BLaER1 treated with 17β-estradiol and CSF1 and Interleukin-3, amounts not matched to agents 10 nM and 100 nM (cell line): ENCODE measurements at regions not wholly inside any gene's neighbourhood (a gene's known extent, or its start where the extent isn't known, plus 50 kb on each side); places are given as distances from the start of the nearest gene placed in this dataset.
A peak's percentile ranks its signal among the peaks of the same experiment; 100 is the strongest.
"Not testable (repeated sequence)": the region's sequence is repeated elsewhere in the genome, so short reads cannot be mapped to it uniquely, and the experiment has no call there.

Source experiments
- H3K27ac ChIP-seq, 11 experiments: shearing (Covaris generic); formaldehyde crosslinking; 2 replicates each; pipeline ENCODE4 v1.8.1; 2022
- H3K27me3 ChIP-seq, 11 experiments: shearing (Covaris generic); formaldehyde crosslinking; 2 replicates each; pipeline ENCODE4 v1.8.1; 2022
- H3K36me3 ChIP-seq, 11 experiments: shearing (Covaris generic); formaldehyde crosslinking; 2 replicates each; pipeline ENCODE4 v1.8.1; 2022
- H3K4me1 ChIP-seq, 10 experiments: shearing (Covaris generic); formaldehyde crosslinking; 2 replicates each; pipeline ENCODE4 v1.8.1; 2022
- H3K4me2 ChIP-seq, 11 experiments: shearing (Covaris generic); formaldehyde crosslinking; 2 replicates each; pipeline ENCODE4 v1.8.1; 2022
- H3K4me3 ChIP-seq, 10 experiments: shearing (Covaris generic); formaldehyde crosslinking; 2 replicates each; pipeline ENCODE4 v1.8.1; 2022
- H3K9ac ChIP-seq, 11 experiments: shearing (Covaris generic); formaldehyde crosslinking; 2 replicates each; pipeline ENCODE4 v1.8.1; 2022
- H3K9me3 ChIP-seq, 11 experiments: shearing (Covaris generic); formaldehyde crosslinking; replicated peaks in 1 of 11; 2 replicates each; pipeline ENCODE4 v1.8.1; 2022
- H4K20me1 ChIP-seq, 11 experiments: shearing (Covaris generic); formaldehyde crosslinking; 2 replicates each; pipeline ENCODE4 v1.8.1; 2022
- Cebpa-rat ChIP-seq, 11 experiments: shearing (Covaris generic); IDR thresholded peaks; 2 replicates each; pipeline ENCODE4 v1.8.1; 2022

DNA sequence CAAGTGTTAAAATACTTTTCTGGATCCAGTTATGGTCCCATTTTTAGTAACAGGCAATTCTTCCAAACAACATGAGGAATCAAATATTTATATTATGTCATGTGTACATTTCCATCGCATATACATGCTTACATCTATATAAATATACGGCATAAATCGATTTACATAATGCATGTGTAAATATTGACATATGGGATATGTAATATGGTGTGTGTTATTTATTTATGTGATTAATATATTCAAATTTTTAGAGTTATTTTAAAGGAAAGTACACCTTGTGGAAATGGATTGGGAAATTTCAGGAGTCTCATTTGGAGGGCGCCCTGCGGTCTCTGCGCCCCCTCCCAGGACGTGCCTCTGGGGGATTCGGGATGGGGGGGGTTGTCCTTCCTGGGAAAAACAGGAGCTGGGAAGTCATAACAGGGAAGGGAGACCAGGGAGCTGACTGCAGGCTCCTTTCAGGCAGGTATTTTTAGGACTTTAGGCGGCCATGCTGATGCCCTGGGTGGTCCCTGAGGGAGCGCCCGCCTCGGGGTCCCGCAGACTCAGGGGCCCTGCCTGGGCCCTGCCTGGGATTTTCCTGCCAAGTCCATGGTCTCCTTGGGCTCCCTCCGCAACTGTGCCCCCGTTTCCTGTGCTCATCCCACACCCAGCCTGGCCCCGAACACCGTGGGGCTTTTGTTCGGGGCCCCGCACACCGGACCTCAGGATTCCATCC is 82.7 kb upstream of the SFSWAP start:
- H3K4me3 ChIP-seq, result peak overlapping the region in 2 of 10 experiments; percentile 2 to 22; a peak in 2 of 20 replicates
- peaks cover 4 to 43% (median 37%) of the 10 kb centered on the region in 11 experiments for H3K9me3 ChIP-seq
- H3K27ac ChIP-seq, result peak overlapping the region in 7 of 11 experiments; percentile 49 to 74 (median 67); a peak in 11 of 22 replicates
- H3K9ac ChIP-seq, result no peak overlapping the region
- peaks cover 0 to 4% (median 0%) of the 10 kb centered on the region in 11 experiments; a peak in 1 of 22 replicates for H4K20me1 ChIP-seq
- H3K4me2 ChIP-seq, result peak overlapping the region; percentile 11 to 51 (median 37); a peak in 16 of 22 replicates
- no peaks in the 10 kb centered on the region for H3K36me3 ChIP-seq
- H3K4me1 ChIP-seq, result peaks cover 7 to 29% (median 23%) of the 10 kb centered on the region in 10 experiments
- no peak for TF ChIP-seq Cebpa-rat (IDR thresholded peaks at IDR 0.05)
- peaks cover 19 to 69% (median 39%) of the 10 kb centered on the region in 11 experiments; a peak in 21 of 22 replicates for H3K27me3 ChIP-seq

DNA sequence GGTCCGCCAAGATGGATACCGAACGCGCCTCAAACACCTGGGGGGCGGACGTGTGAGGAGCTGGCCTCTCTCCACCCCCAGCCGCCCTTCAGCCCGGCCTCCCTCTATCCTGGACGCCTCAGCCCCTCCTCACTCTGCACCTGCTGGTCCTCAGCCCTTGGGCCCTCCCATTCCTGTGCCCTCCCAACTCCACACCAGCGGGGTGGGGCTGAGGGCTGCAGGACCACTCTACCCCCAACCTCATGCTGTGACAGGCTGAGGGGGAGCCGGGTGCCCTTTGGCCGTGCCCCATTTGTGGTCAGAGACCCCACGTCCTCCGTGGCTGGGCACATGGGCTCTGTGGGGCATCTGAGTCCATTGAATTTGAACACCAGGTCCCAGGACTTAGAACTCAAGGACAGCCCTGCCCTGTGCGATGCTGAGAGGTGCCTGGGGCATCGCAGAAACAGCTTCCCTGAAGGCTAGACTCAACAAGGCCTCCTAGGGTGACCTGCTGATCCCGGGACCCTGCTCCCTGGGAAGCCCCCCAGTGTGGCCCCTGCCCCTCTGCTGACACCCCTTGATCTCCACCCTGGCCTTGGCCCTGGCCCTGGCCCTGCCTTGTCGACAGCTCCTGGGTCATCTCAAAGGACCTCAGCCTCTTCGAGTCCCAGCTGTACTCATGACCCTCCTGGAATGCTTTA is 82.0 kb upstream of the SFSWAP start:
- Histone ChIP-seq H3K9ac (no peak overlapping the region), H3K27me3 (peaks cover 19 to 63% (median 36%) of the 10 kb centered on the region in 11 experiments; a peak in 21 of 22 replicates), H3K27ac (no peak overlapping the region)

DNA sequence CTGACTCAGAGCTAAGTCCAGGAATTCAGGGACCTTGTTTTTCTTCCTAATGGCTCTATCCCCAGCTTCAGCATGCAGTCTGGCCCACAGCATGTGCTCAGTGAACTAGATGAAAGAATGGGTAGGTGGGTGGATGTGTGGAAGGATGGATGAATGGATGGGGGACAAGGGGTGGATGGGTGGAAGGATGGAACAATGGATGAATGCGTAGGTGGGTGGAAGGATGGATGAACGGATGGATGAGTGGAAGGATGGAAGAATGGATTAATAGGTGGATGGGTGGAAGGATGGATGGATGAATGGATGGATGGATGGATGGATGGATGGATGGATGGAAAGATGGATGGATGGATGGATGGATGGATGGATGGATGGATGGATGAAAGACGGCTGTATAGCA is 79.7 kb upstream of the SFSWAP start:
- H4K20me1 ChIP-seq, result peaks cover 0 to 4% (median 0%) of the 10 kb centered on the region in 11 experiments; a peak in 1 of 22 replicates
- no peak overlapping the region for H3K27ac ChIP-seq
- no peak overlapping the region for H3K4me3 ChIP-seq
- H3K4me2 ChIP-seq, result no peak overlapping the region
- H3K9ac ChIP-seq, result no peak overlapping the region
- peaks cover 8 to 26% (median 14%) of the 10 kb centered on the region in 10 experiments; a peak in 18 of 20 replicates for H3K4me1 ChIP-seq
- peaks cover 4 to 31% (median 24%) of the 10 kb centered on the region in 11 experiments for H3K9me3 ChIP-seq
- no peak for TF ChIP-seq Cebpa-rat (IDR thresholded peaks at IDR 0.05)
- peaks cover 7 to 56% (median 18%) of the 10 kb centered on the region in 11 experiments; a peak in 19 of 22 replicates for H3K27me3 ChIP-seq
- no peaks in the 10 kb centered on the region for H3K36me3 ChIP-seq

More for the DNA sequence above, 82.0 kb upstream of the SFSWAP start:
- Histone ChIP-seq H3K4me2 (peak overlapping the region in 9 of 11 experiments; percentile 14 to 51 (median 39); a peak in 14 of 22 replicates), H3K9me3 (peaks cover 4 to 43% (median 37%) of the 10 kb centered on the region in 11 experiments), H4K20me1 (peaks cover 0 to 4% (median 0%) of the 10 kb centered on the region in 11 experiments; a peak in 1 of 22 replicates), H3K4me3 (peak overlapping the region in 1 of 10 experiments; percentile 22; a peak in 1 of 20 replicates), H3K4me1 (peaks cover 10 to 28% (median 22%) of the 10 kb centered on the region in 10 experiments), H3K36me3 (no peaks in the 10 kb centered on the region)
- no peak for TF ChIP-seq Cebpa-rat (IDR thresholded peaks at IDR 0.05)

DNA sequence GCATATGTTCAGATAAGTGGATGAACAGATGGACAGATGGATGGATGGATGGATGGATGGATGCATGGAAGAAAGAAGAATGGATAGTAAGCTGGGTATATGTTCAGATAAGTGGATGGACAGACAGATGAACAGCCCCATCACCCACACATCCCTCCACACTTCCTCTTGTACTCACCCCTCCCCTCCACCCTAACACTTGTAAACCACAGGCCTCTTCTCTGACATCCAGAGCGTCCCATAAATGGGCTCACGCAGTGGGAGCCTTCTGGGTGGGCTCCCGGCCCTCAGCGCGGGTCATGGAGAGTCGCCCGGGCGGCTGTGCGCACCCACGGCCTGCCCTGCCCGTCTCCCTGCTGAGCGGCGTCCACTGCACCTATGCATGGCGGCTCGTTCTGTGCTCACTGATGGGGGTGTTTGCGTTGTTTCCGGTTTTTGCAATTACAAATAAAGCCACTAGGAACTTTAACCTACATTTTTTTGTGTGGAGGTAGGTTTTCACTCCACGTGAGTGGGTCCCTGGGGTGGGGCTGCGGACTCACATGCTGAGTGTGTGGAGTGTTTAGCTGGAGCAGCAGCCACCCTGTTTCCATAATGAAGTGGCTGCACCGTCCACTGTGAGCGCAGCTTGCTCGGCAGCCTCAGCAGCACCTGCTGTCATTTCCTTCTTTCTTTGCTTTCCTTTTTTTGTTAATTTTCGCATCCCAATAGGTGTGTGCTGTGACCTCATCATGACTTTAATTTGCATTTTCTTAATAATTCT is 78.8 kb upstream of the SFSWAP start:
- Histone ChIP-seq H3K27me3 (peaks cover 7 to 57% (median 18%) of the 10 kb centered on the region in 11 experiments; a peak in 19 of 22 replicates), H3K4me1 (peaks cover 8 to 26% (median 14%) of the 10 kb centered on the region in 10 experiments; a peak in 18 of 20 replicates), H3K9me3 (peaks cover 2 to 25% (median 19%) of the 10 kb centered on the region in 11 experiments)
- H3K4me3 ChIP-seq, H3K9ac ChIP-seq, H3K27ac ChIP-seq, H4K20me1 ChIP-seq, H3K4me2 ChIP-seq, H3K36me3 ChIP-seq: not testable (repeated sequence)

DNA sequence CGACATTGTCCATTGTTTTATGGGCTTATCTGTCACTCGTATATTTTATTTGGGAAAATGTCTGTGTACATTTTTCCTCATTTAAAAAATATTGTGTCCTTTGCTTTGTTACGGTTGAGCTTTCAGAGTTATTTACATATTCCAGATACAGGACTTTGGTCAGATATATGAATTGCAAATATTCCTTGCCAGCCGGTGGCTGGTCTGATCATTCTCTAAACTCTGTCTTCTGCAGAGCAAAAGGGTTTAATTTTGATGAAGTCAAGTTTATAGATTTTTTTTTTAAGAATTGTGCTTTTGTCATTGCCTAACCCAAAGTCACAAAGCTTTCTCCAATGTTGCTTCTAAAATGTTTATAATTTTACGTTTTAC is 78.3 kb upstream of the SFSWAP start:
- H3K9me3 ChIP-seq, result peaks cover 0 to 20% (median 15%) of the 10 kb centered on the region in 11 experiments; a peak in 18 of 22 replicates
- not testable (repeated sequence) for H3K9ac ChIP-seq, H3K4me2 ChIP-seq, H3K4me3 ChIP-seq, H3K36me3 ChIP-seq, H3K27ac ChIP-seq, H4K20me1 ChIP-seq
- peaks cover 8 to 25% (median 13%) of the 10 kb centered on the region in 10 experiments; a peak in 18 of 20 replicates for H3K4me1 ChIP-seq
- peaks cover 7 to 57% (median 18%) of the 10 kb centered on the region in 11 experiments; a peak in 18 of 22 replicates for H3K27me3 ChIP-seq

DNA sequence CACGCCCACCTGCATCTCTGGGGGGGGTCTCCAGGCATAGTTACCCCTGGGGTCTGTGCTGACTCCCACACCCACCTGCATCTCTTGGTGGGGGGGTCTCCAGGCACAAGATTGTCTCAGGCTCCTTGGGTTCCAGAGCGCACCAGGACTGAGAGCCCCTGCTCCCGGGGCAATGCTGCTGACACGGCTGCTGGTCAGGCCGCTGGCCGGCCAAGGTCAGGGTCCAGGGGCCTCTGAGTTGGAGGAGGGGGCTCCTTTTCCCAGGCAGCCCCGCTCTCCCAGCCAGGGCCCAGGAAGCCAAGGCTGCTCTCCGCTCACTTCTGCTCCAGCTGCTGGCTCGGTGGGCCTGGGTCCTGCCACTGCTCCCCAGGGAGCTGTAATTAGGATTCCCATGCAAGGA is 77.3 kb upstream of the SFSWAP start:
- Histone ChIP-seq H3K4me1 (peaks cover 3 to 19% (median 5%) of the 10 kb centered on the region in 10 experiments; a peak in 17 of 20 replicates), H3K27me3 (peaks cover 7 to 52% (median 17%) of the 10 kb centered on the region in 11 experiments; a peak in 18 of 22 replicates), H3K4me2 (peak overlapping the region in 5 of 11 experiments; percentile 5 to 43 (median 29); a peak in 4 of 22 replicates)
- H3K9me3 ChIP-seq, H3K9ac ChIP-seq, H3K4me3 ChIP-seq, H4K20me1 ChIP-seq, H3K36me3 ChIP-seq, H3K27ac ChIP-seq: not testable (repeated sequence)

DNA sequence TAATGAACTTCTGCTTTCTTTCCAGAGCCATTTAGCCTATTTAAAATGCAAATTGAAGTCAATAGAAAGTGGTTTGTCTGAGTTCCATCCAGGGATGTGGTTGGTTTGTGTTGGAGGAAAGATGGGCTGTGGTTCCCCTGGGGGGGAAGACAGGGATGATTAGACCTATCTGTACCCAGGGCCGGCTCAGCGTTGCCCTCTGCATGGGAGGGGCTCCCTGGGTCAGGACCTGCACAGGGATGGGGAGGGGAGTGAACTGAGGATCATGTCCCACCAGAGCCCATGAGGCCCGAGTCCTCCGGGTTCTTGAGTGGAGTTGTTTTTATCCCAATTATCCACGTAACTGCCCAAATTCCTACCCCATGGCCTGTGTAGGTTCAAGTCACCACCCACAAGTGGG is 76.9 kb upstream of the SFSWAP start:
- peak overlapping the region in 5 of 11 experiments; percentile 5 to 43 (median 29); a peak in 4 of 22 replicates for H3K4me2 ChIP-seq
- peaks cover 0 to 15% (median under 1%) of the 10 kb centered on the region in 10 experiments; a peak in 10 of 20 replicates for H3K4me1 ChIP-seq
- no peak overlapping the region for H3K4me3 ChIP-seq
- H3K36me3 ChIP-seq, result no peaks in the 10 kb centered on the region
- peaks cover 0 to 6% (median 2%) of the 10 kb centered on the region in 11 experiments; a peak in 14 of 22 replicates for H3K9me3 ChIP-seq
- H4K20me1 ChIP-seq, result no peaks in the 10 kb centered on the region
- H3K27ac ChIP-seq, result no peak overlapping the region
- peaks cover 7 to 48% (median 16%) of the 10 kb centered on the region in 11 experiments; a peak in 17 of 22 replicates for H3K27me3 ChIP-seq
- H3K9ac ChIP-seq, result no peak overlapping the region
- TF ChIP-seq Cebpa-rat (IDR thresholded peaks at IDR 0.05), result no peak

DNA sequence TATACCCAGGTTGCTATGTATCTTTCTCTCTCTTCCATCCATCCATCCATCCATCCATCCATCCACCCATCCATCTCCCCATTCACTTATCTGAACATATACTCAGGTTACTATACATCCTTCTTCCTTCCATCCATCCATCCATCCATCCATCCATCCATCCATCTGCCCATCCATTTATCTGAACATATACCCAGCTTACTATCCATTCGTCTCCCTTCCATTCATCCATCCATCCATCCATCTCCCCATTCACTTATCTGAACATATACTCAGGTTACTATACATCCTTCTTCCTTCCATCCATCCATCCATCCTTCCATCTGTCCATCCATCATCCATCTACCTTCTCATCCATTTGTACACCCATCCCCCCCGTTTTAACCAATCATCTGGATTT is 75.9 kb upstream of the SFSWAP start:
- H3K36me3 ChIP-seq, H3K9ac ChIP-seq, H3K27ac ChIP-seq, H3K9me3 ChIP-seq, H3K4me2 ChIP-seq, H3K4me3 ChIP-seq, H4K20me1 ChIP-seq: not testable (repeated sequence)
- peaks cover 0 to 14% (median 0%) of the 10 kb centered on the region in 10 experiments; a peak in 7 of 20 replicates for H3K4me1 ChIP-seq
- peaks cover 7 to 44% (median 13%) of the 10 kb centered on the region in 11 experiments; a peak in 18 of 22 replicates for H3K27me3 ChIP-seq
